Activated CD4-positive, CD25-positive, alpha-beta regulatory T cell treated with anti-CD3 and anti-CD28 coated beads, Interleukin-2, amount 50 U/mL, for 16 hours (primary cell): ENCODE measurements at regions not wholly inside any gene's neighbourhood (a gene's known extent, or its start where the extent isn't known, plus 50 kb on each side); places are given as distances from the start of the nearest gene placed in this dataset.

ENCODE experiments used
- DNase-seq: peaks from one replicate; pipeline ENCODE4 v3.0.0-alpha.2; 2020; ENCODE audit warnings: low read depth, low spot score

- no peak for DNase-seq
Measured at GRCh38 chr9:126125577-126125976, 201.1 kb upstream of the MVB12B start.

- DNase-seq = no peak
Measured at GRCh38 chr9:126125992-126126409, 200.6 kb upstream of the MVB12B start.

- no peak for DNase-seq
Measured at GRCh38 chr9:126126807-126127206, 199.8 kb upstream of the MVB12B start.

- no peak for DNase-seq
Measured at GRCh38 chr9:126127591-126127990, 199.0 kb upstream of the MVB12B start.

GRCh38 chr9:126128494-126129142, 198.0 kb upstream of the MVB12B start:
- no peak for DNase-seq

GRCh38 chr9:126131066-126132010, 195.3 kb upstream of the MVB12B start:
- no peak for DNase-seq

GRCh38 chr9:126132746-126133145, 193.9 kb upstream of the MVB12B start:
- no peak for DNase-seq

GRCh38 chr9:126144196-126144595, 182.4 kb upstream of the MVB12B start:
- no peak for DNase-seq

GRCh38 chr9:126144603-126145456, 181.8 kb upstream of the MVB12B start:
- DNase-seq = no peak

GRCh38 chr9:126145887-126146253, 180.8 kb upstream of the MVB12B start:
- no peak for DNase-seq

- no peak for DNase-seq
Measured at GRCh38 chr9:126146254-126147145, 180.1 kb upstream of the MVB12B start.

GRCh38 chr9:126147186-126147935, 179.3 kb upstream of the MVB12B start:
- no peak for DNase-seq

- no peak for DNase-seq
Measured at GRCh38 chr9:126147936-126148870, 178.4 kb upstream of the MVB12B start.

- DNase-seq = no peak
Measured at GRCh38 chr9:126148994-126149393, 177.6 kb upstream of the MVB12B start.

GRCh38 chr9:126149661-126150060, 177.0 kb upstream of the MVB12B start:
- no peak for DNase-seq

GRCh38 chr9:126150411-126151030, 176.1 kb upstream of the MVB12B start:
- no peak for DNase-seq

GRCh38 chr9:126151031-126151685, 175.5 kb upstream of the MVB12B start:
- DNase-seq = no peak

- no peak for DNase-seq
Measured at GRCh38 chr9:126151686-126152134, 174.9 kb upstream of the MVB12B start.
